NCI-H1105 treated with DMSO at 0.1 percent for 48 hours (cell line): ENCODE measurements at regions not wholly inside any gene's neighbourhood (a gene's known extent, or its start where the extent isn't known, plus 50 kb on each side); places are given as distances from the start of the nearest gene placed in this dataset.
A peak's percentile ranks its signal among the peaks of the same experiment; 100 is the strongest.
"Not testable (repeated sequence)": the region's sequence is repeated elsewhere in the genome, so short reads cannot be mapped to it uniquely, and the experiment has no call there.

Experiments used
- DNase-seq: peaks from one replicate; lab custom pipeline; 2025; lab: John Stamatoyannopoulos, UW

- not testable (repeated sequence) for DNase-seq
Observed at GRCh38 chrX:92081250-92081649, 302.1 kb downstream of the PCDH11X start.

GRCh38 chrX:92090756-92091155 lies 311.6 kb downstream of the PCDH11X start:
- not testable (repeated sequence) for DNase-seq

- not testable (repeated sequence) for DNase-seq
Observed at GRCh38 chrX:92098136-92098535, 319.0 kb downstream of the PCDH11X start.

GRCh38 chrX:92100095-92100494 lies 320.9 kb downstream of the PCDH11X start:
- DNase-seq, result not testable (repeated sequence)

GRCh38 chrX:92105693-92106092 lies 326.5 kb downstream of the PCDH11X start:
- DNase-seq, result not testable (repeated sequence)

- not testable (repeated sequence) for DNase-seq
Observed at GRCh38 chrX:92106671-92107070, 327.5 kb downstream of the PCDH11X start.

GRCh38 chrX:92110410-92110911 lies 331.3 kb downstream of the PCDH11X start:
- not testable (repeated sequence) for DNase-seq

- not testable (repeated sequence) for DNase-seq
Observed at GRCh38 chrX:92117701-92118100, 338.5 kb downstream of the PCDH11X start.

- DNase-seq, result not testable (repeated sequence)
Observed at GRCh38 chrX:92163035-92163434, 383.9 kb downstream of the PCDH11X start.

- DNase-seq, result no peak
Observed at GRCh38 chrX:92209936-92210335, 430.8 kb downstream of the PCDH11X start.

- no peak for DNase-seq
Observed at GRCh38 chrX:92213786-92214185, 434.6 kb downstream of the PCDH11X start.

GRCh38 chrX:92215011-92215410 lies 435.8 kb downstream of the PCDH11X start:
- DNase-seq, result not testable (repeated sequence)

- DNase-seq, result no peak
Observed at GRCh38 chrX:92224406-92224805, 445.2 kb downstream of the PCDH11X start.

GRCh38 chrX:92230628-92231027 lies 451.5 kb downstream of the PCDH11X start:
- DNase-seq, result no peak

GRCh38 chrX:92231391-92231790 lies 452.2 kb downstream of the PCDH11X start:
- peak; percentile 19 for DNase-seq

GRCh38 chrX:92232182-92232581 lies 453.0 kb downstream of the PCDH11X start:
- DNase-seq, result no peak

GRCh38 chrX:92241249-92241648 lies 462.1 kb downstream of the PCDH11X start:
- DNase-seq, result no peak

- no peak for DNase-seq
Observed at GRCh38 chrX:92247076-92247475, 467.9 kb downstream of the PCDH11X start.

GRCh38 chrX:92249125-92249524 lies 469.9 kb downstream of the PCDH11X start:
- no peak for DNase-seq

GRCh38 chrX:92260102-92260501 lies 480.9 kb downstream of the PCDH11X start:
- DNase-seq, result no peak

- DNase-seq, result no peak
Observed at GRCh38 chrX:92270936-92271855, 492.0 kb downstream of the PCDH11X start.

GRCh38 chrX:92278556-92278955 lies 499.4 kb downstream of the PCDH11X start:
- not testable (repeated sequence) for DNase-seq

GRCh38 chrX:92280347-92280746 lies 501.2 kb downstream of the PCDH11X start:
- DNase-seq, result not testable (repeated sequence)
